ENCODE measurements at regions not wholly inside any gene's neighbourhood (a gene's known extent, or its start where the extent isn't known, plus 50 kb on each side); places are given as distances from the start of the nearest gene placed in this dataset.

DNA sequence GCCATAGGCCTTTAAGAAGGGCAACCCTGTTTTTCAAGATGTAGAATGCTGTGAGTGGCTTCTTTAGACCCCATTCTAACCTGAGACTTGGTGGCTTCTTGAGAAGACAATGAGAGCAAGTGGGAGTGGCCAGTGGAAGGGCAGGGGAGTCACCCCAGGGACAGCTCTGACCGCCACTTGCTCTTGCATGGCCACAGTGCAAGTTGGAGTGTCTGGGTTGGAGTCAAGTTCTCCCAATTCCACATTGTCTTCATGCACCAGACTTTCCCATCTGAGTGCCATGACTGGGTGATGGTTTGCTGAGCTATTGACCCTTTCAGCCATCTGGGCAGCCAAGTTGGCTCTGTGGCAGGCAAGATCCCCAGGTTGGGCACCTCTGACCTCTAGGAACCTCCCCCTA, 148.0 kb upstream of the SKOR2 start:
- no TSS peak for BruUV-seq (replicated peaks)

More for the DNA sequence above, 148.0 kb upstream of the SKOR2 start:
- Histone ChIP-seq H3K4me1 (ENCODE audit: control insufficient read depth, extremely low read depth, insufficient read depth, low read length) (no peaks in the 10 kb centered on the region), H2AFZ (ENCODE audit: low read depth, low read length) (no peak overlapping the region), H3K9me1 (replicated peaks; ENCODE audit: control insufficient read depth, extremely low read depth, insufficient read depth, low read length) (no peaks in the 10 kb centered on the region), H3K36me3 (ENCODE audit: control insufficient read depth in 2 of 2, extremely low read depth in 1 of 2, insufficient read depth in 2 of 2, low read length in 2 of 2) (no peaks in the 10 kb centered on the region), H3K4me2 (ENCODE audit: insufficient read depth, low read length) (no peak overlapping the region), H3K9me3 (replicated peaks; ENCODE audit: control insufficient read depth, insufficient read depth, low read length) (no peaks in the 10 kb centered on the region), H3K4me3 (replicated peaks in 1 of 3; ENCODE audit: insufficient read depth in 1 of 3, low read depth in 1 of 3, low read length in 3 of 3) (no peak overlapping the region), H3K27ac (ENCODE audit: insufficient read depth, low read depth, low read length) (no peak overlapping the region), H4K20me1 (replicated peaks; ENCODE audit: control insufficient read depth, extremely low read depth, insufficient read depth, low read length) (no peaks in the 10 kb centered on the region), H3K79me2 (ENCODE audit: control insufficient read depth, insufficient read depth, low read length) (no peaks in the 10 kb centered on the region), H3K27me3 (ENCODE audit: control insufficient read depth in 2 of 2, insufficient read depth in 2 of 2, low read length in 2 of 2) (no peaks in the 10 kb centered on the region), H3K9ac (replicated peaks; ENCODE audit: extremely low read depth, insufficient read depth, low read length) (no peak overlapping the region)
- ChIA-PET CTCF (no interaction called here), POLR2A (no interaction called here)
- dilution Hi-C loops (cut with MboI; ENCODE audit: extremely low pct_ligation_motif_present, low sequenced_read_pairs) (no loop called here), intact Hi-C loops (cut with micrococcal nuclease) (no loop called here)
- TF ChIP-seq MYC (IDR thresholded peaks at IDR 0.05; ENCODE audit: low read depth, low read length) (no peak), FOS (IDR thresholded peaks at IDR 0.05; ENCODE audit: borderline replicate concordance, insufficient read depth, low read length) (no peak), JUN (IDR thresholded peaks at IDR 0.05; ENCODE audit: borderline replicate concordance, insufficient read depth, insufficient read length, low read depth) (no peak), POLR2A (IDR thresholded peaks at IDR 0.05; ENCODE audit: low read depth, low read length) (no peak), EZH2 (IDR thresholded peaks at IDR 0.05; ENCODE audit: borderline replicate concordance, low read depth, low read length, severe bottlenecking) (no peak), MAX (IDR thresholded peaks at IDR 0.05; ENCODE audit: insufficient read depth, insufficient read length) (no peak), GATA2 (IDR thresholded peaks at IDR 0.05; ENCODE audit: insufficient read depth, insufficient read length, low read depth, low read length) (no peak), POLR2AphosphoS5 (IDR thresholded peaks at IDR 0.05; ENCODE audit: insufficient read depth, low read depth, low read length) (no peak), CTCF (IDR thresholded peaks at IDR 0.05; ENCODE audit: extremely low read depth in 1 of 2, insufficient read depth in 1 of 2, low read depth in 1 of 2, low read length in 2 of 2) (no peak)
- FAIRE-seq (no peak), DNase-seq (ENCODE audit: low read depth, low spot score) (no peak)
